ENCODE measurements at regions not wholly inside any gene's neighbourhood (a gene's known extent, or its start where the extent isn't known, plus 50 kb on each side); places are given as distances from the start of the nearest gene placed in this dataset.
"Not testable (repeated sequence)": the region's sequence is repeated elsewhere in the genome, so short reads cannot be mapped to it uniquely, and the experiment has no call there.

DNA sequence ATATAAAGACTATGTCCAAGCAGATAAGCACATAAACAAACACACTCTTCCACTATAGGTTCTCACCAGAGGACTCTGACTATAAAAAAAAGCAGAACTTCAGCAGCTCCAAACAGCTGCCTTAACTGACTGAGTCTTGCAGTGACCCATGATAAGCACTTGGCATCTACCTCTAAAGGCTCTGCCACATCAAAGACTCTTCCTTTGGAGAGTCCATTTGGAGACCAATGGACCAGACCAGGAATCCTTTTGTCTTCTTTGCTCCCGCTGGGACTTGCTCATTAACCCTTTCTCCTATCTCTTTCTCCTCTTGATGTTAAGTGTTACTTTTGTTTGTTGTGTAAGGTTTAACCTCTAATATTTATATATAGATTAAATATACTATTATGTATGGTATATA is 424.1 kb downstream of the RSL24D1 start:
- FAIRE-seq (no peak), DNase-seq (ENCODE audit: low read depth in 1 of 2, low spot score in 1 of 2) (no peak), ATAC-seq (no peak)
- Histone ChIP-seq H3K4me2 (no peak overlapping the region), H3K27ac (no peak overlapping the region), H3K4me1 (no peaks in the 10 kb centered on the region), H3K9me3 (no peaks in the 10 kb centered on the region), H3K4me3 (no peak overlapping the region)
- CTCF ChIA-PET = interaction anchor here (0.6 kb wide), 1 partner anchor 874 kb away, joined by 3 read pairs; no protein-coding TSS in a partner anchor
- POLR2A ChIA-PET = no interaction called here
- TF ChIP-seq ZSCAN20 (CRISPR knock-in tag; IDR thresholded peaks at IDR 0.05) (no peak), EP300 (IDR thresholded peaks at IDR 0.05) (no peak), FOXS1 (CRISPR knock-in tag; IDR thresholded peaks at IDR 0.05) (no peak), ZC3H11A (IDR thresholded peaks at IDR 0.05) (no peak), CBX8 (IDR thresholded peaks at IDR 0.05) (no peak)
- TF ChIP-seq, protein P1, sequence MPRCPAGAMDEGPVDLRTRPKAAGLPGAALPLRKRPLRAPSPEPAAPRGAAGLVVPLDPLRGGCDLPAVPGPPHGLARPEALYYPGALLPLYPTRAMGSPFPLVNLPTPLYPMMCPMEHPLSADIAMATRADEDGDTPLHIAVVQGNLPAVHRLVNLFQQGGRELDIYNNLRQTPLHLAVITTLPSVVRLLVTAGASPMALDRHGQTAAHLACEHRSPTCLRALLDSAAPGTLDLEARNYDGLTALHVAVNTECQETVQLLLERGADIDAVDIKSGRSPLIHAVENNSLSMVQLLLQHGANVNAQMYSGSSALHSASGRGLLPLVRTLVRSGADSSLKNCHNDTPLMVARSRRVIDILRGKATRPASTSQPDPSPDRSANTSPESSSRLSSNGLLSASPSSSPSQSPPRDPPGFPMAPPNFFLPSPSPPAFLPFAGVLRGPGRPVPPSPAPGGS (IDR thresholded peaks at IDR 0.05) = no peak
- TF ChIP-seq, protein P2, sequence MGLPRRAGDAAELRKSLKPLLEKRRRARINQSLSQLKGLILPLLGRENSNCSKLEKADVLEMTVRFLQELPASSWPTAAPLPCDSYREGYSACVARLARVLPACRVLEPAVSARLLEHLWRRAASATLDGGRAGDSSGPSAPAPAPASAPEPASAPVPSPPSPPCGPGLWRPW (IDR thresholded peaks at IDR 0.05) = no peak
- WGBS (ENCODE audit: missing lambda C conversion rate) = 47% methylated on average over 1 of the region's 1 CpG

DNA sequence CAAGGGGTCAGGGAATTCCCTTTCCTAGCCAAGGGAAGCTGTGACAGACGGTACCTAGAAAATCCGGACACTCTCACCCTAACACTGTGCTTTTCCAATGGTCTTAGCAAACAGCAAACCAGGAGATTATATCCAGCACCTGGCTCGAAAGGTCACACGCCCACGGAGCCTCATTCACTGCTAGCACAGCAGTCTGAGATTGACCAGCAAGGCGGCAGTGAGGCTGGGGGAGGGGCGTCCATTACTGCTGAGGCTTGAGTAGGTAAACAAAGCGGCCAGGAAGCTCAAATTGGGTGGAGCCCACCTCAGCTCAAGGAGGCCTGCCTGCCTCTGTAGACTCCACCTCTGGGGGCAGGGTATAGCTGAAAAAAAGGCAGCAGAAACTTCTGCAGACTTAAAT is 447.3 kb downstream of the RSL24D1 start:
- H3K27ac ChIP-seq; H3K4me2 ChIP-seq; H3K4me3 ChIP-seq; FAIRE-seq; POLR2A ChIA-PET; ATAC-seq; DNase-seq (ENCODE audit: low read depth in 1 of 2, low spot score in 1 of 2); H3K4me1 ChIP-seq; H3K9me3 ChIP-seq; CTCF ChIA-PET: not testable (repeated sequence)
- 5% methylated on average over 8 of the region's 8 CpGs for WGBS (ENCODE audit: missing lambda C conversion rate)

DNA sequence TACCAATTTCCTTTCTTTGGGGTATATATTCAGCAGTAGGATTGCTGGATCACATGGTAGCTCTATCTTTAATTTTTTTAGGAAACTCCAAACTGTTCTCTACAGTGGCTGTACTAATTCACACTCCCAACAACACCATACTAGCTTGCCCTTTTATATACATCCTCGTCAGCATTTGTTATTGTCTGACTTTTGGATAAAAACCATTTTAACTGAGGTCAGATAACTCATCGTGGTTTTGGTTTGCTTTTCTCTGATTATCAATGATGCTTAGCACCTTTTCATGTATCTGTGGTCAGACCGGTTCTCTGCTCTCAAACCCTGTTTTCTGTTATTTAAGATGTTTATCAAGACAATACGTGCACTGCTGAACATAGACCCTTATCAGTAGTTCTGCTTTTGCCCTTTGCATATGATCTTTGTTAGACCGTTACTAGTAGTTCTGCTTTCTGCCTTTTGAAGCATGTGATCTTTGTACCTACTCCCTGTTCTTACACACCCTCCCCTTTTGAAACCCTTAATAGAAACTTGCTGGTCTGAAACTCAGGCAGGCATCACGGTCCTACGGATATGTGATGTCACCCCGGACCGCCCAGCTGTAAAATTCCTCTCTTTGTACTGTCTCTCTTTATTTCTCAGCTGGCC is 474.3 kb downstream of the RSL24D1 start:
- WGBS (ENCODE audit: missing lambda C conversion rate) = 18% methylated on average over 9 of the region's 9 CpGs
- POLR2A ChIA-PET = no interaction called here
- CTCF ChIA-PET = no interaction called here
- no peaks in the 10 kb centered on the region for H3K4me1 ChIP-seq
- no peak for ATAC-seq
- H3K4me2 ChIP-seq = no peak overlapping the region
- H3K9me3 ChIP-seq = no peaks in the 10 kb centered on the region
- FAIRE-seq = no peak
- no peak for DNase-seq (ENCODE audit: low read depth in 1 of 2, low spot score in 1 of 2)
- TF ChIP-seq ZSCAN20 (CRISPR knock-in tag; IDR thresholded peaks at IDR 0.05) (no peak), HEYL (CRISPR knock-in tag; IDR thresholded peaks at IDR 0.05) (no peak), EHF (CRISPR knock-in tag; IDR thresholded peaks at IDR 0.05) (no peak), HOXA7 (CRISPR knock-in tag; IDR thresholded peaks at IDR 0.05) (no peak), HOXB5 (CRISPR knock-in tag; IDR thresholded peaks at IDR 0.05) (no peak), MYC (IDR thresholded peaks at IDR 0.05; ENCODE audit: borderline replicate concordance, low read length) (no peak), FOSB (CRISPR knock-in tag; IDR thresholded peaks at IDR 0.05) (no peak), HOXB13 (CRISPR knock-in tag; IDR thresholded peaks at IDR 0.05; ENCODE audit: low read depth) (no peak), NPAS2 (CRISPR knock-in tag; IDR thresholded peaks at IDR 0.05; ENCODE audit: borderline replicate concordance) (no peak), EP300 (IDR thresholded peaks at IDR 0.05) (no peak), CEBPB (IDR thresholded peaks at IDR 0.05) (no peak), RCOR1 (IDR thresholded peaks at IDR 0.05; ENCODE audit: low read depth, low read length) (no peak), JUNB (IDR thresholded peaks at IDR 0.05) (no peak)
- TF ChIP-seq, protein P1 (IDR thresholded peaks at IDR 0.05) = no peak
- TF ChIP-seq, protein P3, sequence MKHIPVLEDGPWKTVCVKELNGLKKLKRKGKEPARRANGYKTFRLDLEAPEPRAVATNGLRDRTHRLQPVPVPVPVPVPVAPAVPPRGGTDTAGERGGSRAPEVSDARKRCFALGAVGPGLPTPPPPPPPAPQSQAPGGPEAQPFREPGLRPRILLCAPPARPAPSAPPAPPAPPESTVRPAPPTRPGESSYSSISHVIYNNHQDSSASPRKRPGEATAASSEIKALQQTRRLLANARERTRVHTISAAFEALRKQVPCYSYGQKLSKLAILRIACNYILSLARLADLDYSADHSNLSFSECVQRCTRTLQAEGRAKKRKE (CRISPR knock-in tag; IDR thresholded peaks at IDR 0.05; ENCODE audit: low read depth) = no peak
- TF ChIP-seq, protein P4, sequence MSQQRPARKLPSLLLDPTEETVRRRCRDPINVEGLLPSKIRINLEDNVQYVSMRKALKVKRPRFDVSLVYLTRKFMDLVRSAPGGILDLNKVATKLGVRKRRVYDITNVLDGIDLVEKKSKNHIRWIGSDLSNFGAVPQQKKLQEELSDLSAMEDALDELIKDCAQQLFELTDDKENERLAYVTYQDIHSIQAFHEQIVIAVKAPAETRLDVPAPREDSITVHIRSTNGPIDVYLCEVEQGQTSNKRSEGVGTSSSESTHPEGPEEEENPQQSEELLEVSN (IDR thresholded peaks at IDR 0.05; ENCODE audit: borderline replicate concordance, low read depth) = no peak
- H3K4me3 ChIP-seq = no peak overlapping the region
- H3K27ac ChIP-seq = no peak overlapping the region

Measured in A549 (cell line).